Right lobe of liver (tissue), 6 donors: ENCODE measurements at regions not wholly inside any gene's neighbourhood (a gene's known extent, or its start where the extent isn't known, plus 50 kb on each side); places are given as distances from the start of the nearest gene placed in this dataset.

ENCODE experiments used
- ATAC-seq, 4 donors: fragments of 200-7000 bp; cut with Tn5 transposase; one replicate each; pipeline ENCODE4 v1.9.1; 2020; ENCODE audit warnings: mild to moderate bottlenecking in 4 of 4, moderate library complexity in 4 of 4
- DNase-seq, 3 donors: peaks; one replicate each; pipeline ENCODE4 v3.0.0-alpha.2; 2020
- H3K27ac ChIP-seq, 3 donors: fragments of 200-600 bp; one replicate each; pipeline ENCODE4 v1.8.0; 2022
- H3K27me3 ChIP-seq, 2 donors: fragments of 200-600 bp; one replicate each; pipeline ENCODE4 v1.8.0; 2022
- H3K36me3 ChIP-seq, 4 donors: fragments of 200-600 bp; sonication (generic) in 1 of 4; one replicate each; pipeline versions ENCODE4 v1.5.1 to v1.8.0; 2017 to 2022; ENCODE audit warnings: control low read depth in 1 of 4
- H3K4me1 ChIP-seq, 4 donors: fragments of 200-600 bp; sonication (generic) in 1 of 4; one replicate each; pipeline versions ENCODE4 v1.5.1 to v1.8.0; 2017 to 2022; ENCODE audit warnings: control low read depth in 1 of 4
- H3K4me3 ChIP-seq, 3 donors: fragments of 200-600 bp; one replicate each; pipeline ENCODE4 v1.8.0; 2022
- H3K9me3 ChIP-seq, 4 donors: fragments of 200-600 bp; sonication (generic) in 1 of 4; one replicate each; pipeline versions ENCODE4 v1.5.1 to v1.8.0; 2017 to 2022; ENCODE audit warnings: control low read depth in 1 of 4
- POLR2A ChIP-seq: fragments of 450-650 bp; IDR thresholded peaks from one replicate; pipeline ENCODE4 v1.6.1; 2017; ENCODE audit warnings: antibody characterized with exemption, mild to moderate bottlenecking
- WGBS: methylation state at CpG from one replicate; pipeline ENCODE4 v1.1.6; 2018; ENCODE audit warnings: low coverage, low lambda C conversion rate; ENCODE audit not compliant: insufficient coverage; ENCODE audit errors: missing lambda C conversion rate; 5-methylcytosine and 5-hydroxymethylcytosine counted together
- intact Hi-C, 2 donors: fragments of 100-400 bp; cut with DNase I; formaldehyde crosslinking; loops; one replicate each; pipeline versions ENCODE4 v1.11.2 to v1.14.1; 2022
- TF ChIP-seq, protein P1 (sequence below), 4 donors: fragments of 200-600 bp in 3 of 4; fragments of 450-650 bp in 1 of 4; IDR thresholded peaks; one replicate each; pipeline versions ENCODE4 v1.5.1 to v1.8.0; 2016 to 2022; ENCODE audit warnings: antibody characterized with exemption in 4 of 4, mild to moderate bottlenecking in 2 of 4
- donor health status: DM: no; HTN: yes; CAD: no.
- donor health status: DM: no; HTN: no; CAD: no.
- donor health status: DM: no; HTN: no; CAD: no.
- donor health status: DM: no; HTN: yes; CAD: no.
- donor health status: DM: no; HTN: yes; CAD: no.

- no peak overlapping the region for H3K27ac ChIP-seq
- peak in 1 of 3 donors; percentile 31 for DNase-seq
- 71% methylated on average over 5 of the region's 19 CpGs for WGBS
- H3K4me3 ChIP-seq = no peak overlapping the region
- H3K27me3 ChIP-seq = no peaks in the 10 kb centered on the region
- H3K4me1 ChIP-seq = no peaks in the 10 kb centered on the region
- intact Hi-C loops = no loop called here
- ATAC-seq = no peak
- no peak for TF ChIP-seq POLR2A
- TF ChIP-seq, protein P1, sequence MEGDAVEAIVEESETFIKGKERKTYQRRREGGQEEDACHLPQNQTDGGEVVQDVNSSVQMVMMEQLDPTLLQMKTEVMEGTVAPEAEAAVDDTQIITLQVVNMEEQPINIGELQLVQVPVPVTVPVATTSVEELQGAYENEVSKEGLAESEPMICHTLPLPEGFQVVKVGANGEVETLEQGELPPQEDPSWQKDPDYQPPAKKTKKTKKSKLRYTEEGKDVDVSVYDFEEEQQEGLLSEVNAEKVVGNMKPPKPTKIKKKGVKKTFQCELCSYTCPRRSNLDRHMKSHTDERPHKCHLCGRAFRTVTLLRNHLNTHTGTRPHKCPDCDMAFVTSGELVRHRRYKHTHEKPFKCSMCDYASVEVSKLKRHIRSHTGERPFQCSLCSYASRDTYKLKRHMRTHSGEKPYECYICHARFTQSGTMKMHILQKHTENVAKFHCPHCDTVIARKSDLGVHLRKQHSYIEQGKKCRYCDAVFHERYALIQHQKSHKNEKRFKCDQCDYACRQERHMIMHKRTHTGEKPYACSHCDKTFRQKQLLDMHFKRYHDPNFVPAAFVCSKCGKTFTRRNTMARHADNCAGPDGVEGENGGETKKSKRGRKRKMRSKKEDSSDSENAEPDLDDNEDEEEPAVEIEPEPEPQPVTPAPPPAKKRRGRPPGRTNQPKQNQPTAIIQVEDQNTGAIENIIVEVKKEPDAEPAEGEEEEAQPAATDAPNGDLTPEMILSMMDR (IDR thresholded peaks at IDR 0.05) = no peak
- H3K36me3 ChIP-seq = no peaks in the 10 kb centered on the region
- no peaks in the 10 kb centered on the region for H3K9me3 ChIP-seq
These were observed 360.9 kb upstream of the TNRC6C start for GRCh38 chr17:77597418-77598240.

DNA sequence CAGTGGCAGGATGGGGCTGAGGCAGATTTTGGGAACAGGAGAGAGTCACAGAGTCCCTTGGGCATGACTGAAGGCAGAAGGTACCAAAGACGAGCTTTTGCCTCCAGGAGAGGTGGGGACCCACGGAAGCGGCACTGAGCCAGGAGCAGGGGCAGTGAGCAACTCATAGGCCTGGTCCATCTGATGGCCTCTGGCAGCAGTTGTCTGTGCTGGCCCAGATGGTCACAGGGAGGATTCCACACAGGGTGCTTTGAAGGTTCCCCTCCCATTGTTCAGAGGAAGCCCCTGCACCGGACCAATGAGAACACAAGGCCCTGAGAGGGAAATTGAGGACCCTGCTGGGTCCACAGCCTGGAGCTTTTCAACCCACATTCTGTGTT lies 360.3 kb upstream of the TNRC6C start:
- no CpG with 5 or more reads among the region's 4 CpGs for WGBS
- DNase-seq (no peak), ATAC-seq (no peak)
- Histone ChIP-seq H3K27me3 (no peaks in the 10 kb centered on the region), H3K36me3 (no peaks in the 10 kb centered on the region), H3K9me3 (no peaks in the 10 kb centered on the region), H3K27ac (no peak overlapping the region), H3K4me1 (no peaks in the 10 kb centered on the region), H3K4me3 (no peak overlapping the region)
- intact Hi-C loops = no loop called here
- no peak for TF ChIP-seq POLR2A
- TF ChIP-seq, protein P1 (IDR thresholded peaks at IDR 0.05) = no peak

DNA sequence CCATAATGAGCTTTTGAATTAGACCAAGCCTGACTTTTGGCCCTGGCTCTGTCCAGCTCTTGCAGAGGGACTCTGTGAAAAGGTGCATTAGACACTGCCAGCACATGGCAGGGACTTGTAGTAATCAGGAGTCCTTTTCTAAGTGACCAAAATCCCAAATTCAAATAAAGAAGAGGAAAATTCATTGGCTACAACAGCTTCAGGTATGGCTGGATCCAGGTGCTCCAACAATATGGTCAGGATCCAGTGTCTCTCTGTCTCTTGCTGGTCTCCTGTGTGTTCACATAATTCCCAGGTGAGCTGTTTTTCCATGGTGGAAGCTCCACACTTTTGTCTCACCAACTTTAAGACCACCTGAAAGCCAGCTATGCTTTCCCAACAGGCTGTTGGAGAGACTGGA lies 358.8 kb upstream of the TNRC6C start:
- no peaks in the 10 kb centered on the region for H3K27me3 ChIP-seq
- H3K27ac ChIP-seq = no peak overlapping the region
- no peak for ATAC-seq
- H3K4me3 ChIP-seq = no peak overlapping the region
- H3K9me3 ChIP-seq = no peaks in the 10 kb centered on the region
- H3K36me3 ChIP-seq = no peaks in the 10 kb centered on the region
- intact Hi-C loops = no loop called here
- TF ChIP-seq POLR2A = no peak
- TF ChIP-seq, protein P1 (IDR thresholded peaks at IDR 0.05) = no peak
- H3K4me1 ChIP-seq = no peaks in the 10 kb centered on the region
- DNase-seq = peak in 1 of 3 donors; percentile 12

DNA sequence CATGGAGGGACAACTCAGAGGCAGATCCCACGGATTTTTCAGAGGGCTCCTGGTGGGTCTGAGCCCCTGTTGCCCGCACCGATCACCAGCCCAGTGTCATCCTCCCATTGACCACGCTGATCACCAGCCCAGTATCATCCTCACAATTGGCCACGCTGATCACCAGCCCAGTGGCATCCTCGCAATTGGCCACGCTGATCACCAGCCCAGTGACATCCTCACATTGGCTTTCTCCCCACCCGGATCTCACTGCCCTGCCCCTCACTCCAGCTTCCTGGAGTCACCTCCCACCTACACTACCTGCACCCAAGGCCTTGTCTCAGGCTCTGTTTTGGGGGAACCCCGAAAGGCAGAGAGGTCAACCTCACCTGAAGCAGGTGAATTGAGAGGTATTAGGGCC lies 358.2 kb upstream of the TNRC6C start:
- TF ChIP-seq POLR2A = no peak
- TF ChIP-seq, protein P1 (IDR thresholded peaks at IDR 0.05) = no peak
- Histone ChIP-seq H3K4me1 (no peaks in the 10 kb centered on the region), H3K36me3 (no peaks in the 10 kb centered on the region), H3K9me3 (no peaks in the 10 kb centered on the region), H3K4me3 (no peak overlapping the region), H3K27me3 (no peaks in the 10 kb centered on the region), H3K27ac (no peak overlapping the region)
- 85% methylated on average over 4 of the region's 9 CpGs for WGBS
- intact Hi-C loops = no loop called here
- ATAC-seq = no peak
- peak in 1 of 3 donors; percentile 27 for DNase-seq
